ENCODE measurements at regions not wholly inside any gene's neighbourhood (a gene's known extent, or its start where the extent isn't known, plus 50 kb on each side); places are given as distances from the start of the nearest gene placed in this dataset.

GRCh38 chr3:106820726-106821362 lies 556.4 kb upstream of the CCDC54 start:
- Histone ChIP-seq H3K79me2 (no peaks in the 10 kb centered on the region), H3K27ac (no peak overlapping the region), H3K9ac (no peak overlapping the region), H2AFZ (no peak overlapping the region), H3K27me3 (ENCODE audit: control insufficient read depth, insufficient read depth, low read length) (no peaks in the 10 kb centered on the region), H3K4me1 (peaks cover 11% of the 10 kb centered on the region), H3K4me3 (ENCODE audit: low read depth, low read length) (no peak overlapping the region), H3K9me3 (ENCODE audit: control insufficient read depth, low read length) (no peaks in the 10 kb centered on the region), H3K36me3 (ENCODE audit: control insufficient read depth, insufficient read depth, low read length) (no peaks in the 10 kb centered on the region), H3K4me2 (ENCODE audit: low read length) (no peak overlapping the region)
- TF ChIP-seq CTCF (IDR thresholded peaks at IDR 0.05): no peak

- Histone ChIP-seq H3K79me2 (no peaks in the 10 kb centered on the region), H3K4me2 (ENCODE audit: low read length) (no peak overlapping the region), H3K9ac (no peak overlapping the region), H3K4me1 (peaks cover 14% of the 10 kb centered on the region), H2AFZ (no peak overlapping the region), H3K9me3 (ENCODE audit: control insufficient read depth, low read length) (no peaks in the 10 kb centered on the region), H3K36me3 (ENCODE audit: control insufficient read depth, insufficient read depth, low read length) (no peaks in the 10 kb centered on the region), H3K4me3 (ENCODE audit: low read depth, low read length) (no peak overlapping the region), H3K27ac (no peak overlapping the region), H3K27me3 (ENCODE audit: control insufficient read depth, insufficient read depth, low read length) (no peaks in the 10 kb centered on the region)
- TF ChIP-seq CTCF (IDR thresholded peaks at IDR 0.05): no peak
Measured at GRCh38 chr3:106821801-106822200, 555.4 kb upstream of the CCDC54 start.

GRCh38 chr3:106822204-106822603 lies 555.0 kb upstream of the CCDC54 start:
- Histone ChIP-seq H3K27ac (no peak overlapping the region), H3K4me1 (peaks cover 14% of the 10 kb centered on the region), H3K4me2 (ENCODE audit: low read length) (no peak overlapping the region), H3K79me2 (no peaks in the 10 kb centered on the region), H2AFZ (no peak overlapping the region), H3K9me3 (ENCODE audit: control insufficient read depth, low read length) (no peaks in the 10 kb centered on the region), H3K4me3 (ENCODE audit: low read depth, low read length) (no peak overlapping the region), H3K27me3 (ENCODE audit: control insufficient read depth, insufficient read depth, low read length) (no peaks in the 10 kb centered on the region), H3K36me3 (ENCODE audit: control insufficient read depth, insufficient read depth, low read length) (no peaks in the 10 kb centered on the region), H3K9ac (no peak overlapping the region)
- no peak for TF ChIP-seq CTCF (IDR thresholded peaks at IDR 0.05)

GRCh38 chr3:106823701-106824100 lies 553.5 kb upstream of the CCDC54 start:
- Histone ChIP-seq H3K9me3 (ENCODE audit: control insufficient read depth, low read length) (no peaks in the 10 kb centered on the region), H3K36me3 (ENCODE audit: control insufficient read depth, insufficient read depth, low read length) (no peaks in the 10 kb centered on the region)
- TF ChIP-seq CTCF (IDR thresholded peaks at IDR 0.05): no peak

GRCh38 chr3:106824856-106825255 lies 552.4 kb upstream of the CCDC54 start:
- Histone ChIP-seq H3K79me2 (no peaks in the 10 kb centered on the region), H2AFZ (peak overlapping the region; percentile 34), H3K27ac (peak overlapping the region; percentile 6), H3K36me3 (ENCODE audit: control insufficient read depth, insufficient read depth, low read length) (no peaks in the 10 kb centered on the region), H3K27me3 (ENCODE audit: control insufficient read depth, insufficient read depth, low read length) (no peaks in the 10 kb centered on the region), H3K4me1 (peaks cover 14% of the 10 kb centered on the region), H3K9ac (no peak overlapping the region), H3K4me3 (ENCODE audit: low read depth, low read length) (no peak overlapping the region), H3K9me3 (ENCODE audit: control insufficient read depth, low read length) (no peaks in the 10 kb centered on the region), H3K4me2 (ENCODE audit: low read length) (no peak overlapping the region)
- peak; percentile 54 for TF ChIP-seq CTCF (IDR thresholded peaks at IDR 0.05)

More at GRCh38 chr3:106823701-106824100, 553.5 kb upstream of the CCDC54 start:
- Histone ChIP-seq H3K4me1 (peaks cover 14% of the 10 kb centered on the region), H3K27me3 (ENCODE audit: control insufficient read depth, insufficient read depth, low read length) (no peaks in the 10 kb centered on the region), H3K79me2 (no peaks in the 10 kb centered on the region), H3K9ac (no peak overlapping the region), H3K4me2 (ENCODE audit: low read length) (no peak overlapping the region), H3K4me3 (ENCODE audit: low read depth, low read length) (no peak overlapping the region), H2AFZ (no peak overlapping the region), H3K27ac (no peak overlapping the region)

All from parathyroid adenoma (tissue), 2 donors.